Panc1 (cell line): ENCODE measurements at regions not wholly inside any gene's neighbourhood (a gene's known extent, or its start where the extent isn't known, plus 50 kb on each side); places are given as distances from the start of the nearest gene placed in this dataset.

ENCODE experiments used
- ATAC-seq: fragments of 200-7000 bp; cut with Tn5 transposase; 2 replicates; pipeline ENCODE4 v1.9.1; 2020; ENCODE audit warnings: mild to moderate bottlenecking, moderate library complexity
- BruUV-seq: library from RNA; stranded (reverse); fragments of 400-500 nt; replicated peaks from 2 replicates; lab custom pipeline; 2021; lab: Mats Ljungman, UMichigan
- CTCF ChIA-PET: fragments of 300-600 bp; sonication (Branson Sonifier 250); formaldehyde crosslinking; loops from one replicate; lab custom pipeline; 2022; ENCODE audit warnings: antibody characterized with exemption; lab: Charles Lee
- POLR2A ChIA-PET: fragments of 300-600 bp; sonication (Branson Sonifier 250); formaldehyde crosslinking; loops from one replicate; lab custom pipeline; 2022; ENCODE audit warnings: antibody characterized with exemption; lab: Charles Lee
- DNase-seq: peaks from one replicate; pipeline ENCODE4 v3.0.0-alpha.2; 2010; ENCODE audit warnings: low read depth, low spot score
- H3K27ac ChIP-seq: 2 replicates; pipeline ENCODE4 v1.5.1; 2011; ENCODE audit warnings: mild to moderate bottlenecking, low read length, inconsistent platforms
- H3K27me3 ChIP-seq: fragments of 200-500 bp; sonication (Bioruptor generic); 2 replicates; pipeline ENCODE4 v1.6.0; 2014; ENCODE audit warnings: low read length, inconsistent platforms; ENCODE audit not compliant: control insufficient read depth, insufficient read depth
- H3K36me3 ChIP-seq: fragments of 200-500 bp; sonication (Bioruptor generic); 2 replicates; pipeline ENCODE4 v1.5.1; 2014; ENCODE audit warnings: inconsistent platforms, mild to moderate bottlenecking, low read length, moderate library complexity; ENCODE audit not compliant: control insufficient read depth, insufficient read depth
- H3K4me1 ChIP-seq: 2 replicates; pipeline ENCODE4 v1.5.1; 2011; ENCODE audit warnings: inconsistent platforms, mild to moderate bottlenecking, low read length, moderate library complexity; ENCODE audit not compliant: control insufficient read depth, insufficient read depth
- H3K4me3 ChIP-seq, 2 experiments: 2 replicates each; pipeline ENCODE4 v1.5.1; 2011 to 2012; ENCODE audit warnings: low read depth in 2 of 2, low read length in 2 of 2, mild to moderate bottlenecking in 2 of 2, inconsistent platforms in 1 of 2, moderate library complexity in 1 of 2
- H3K9me3 ChIP-seq: fragments of 200-500 bp; sonication (Bioruptor generic); 2 replicates; pipeline ENCODE4 v1.5.1; 2014; ENCODE audit warnings: low read depth, mild to moderate bottlenecking, inconsistent platforms, low read length, moderate library complexity; ENCODE audit not compliant: control insufficient read depth, insufficient read depth
- POLR2AphosphoS5 ChIP-seq: IDR thresholded peaks from 2 replicates; pipeline ENCODE4 v1.6.1; 2012; ENCODE audit warnings: mild to moderate bottlenecking, low read depth, low read length, moderate library complexity
- SIN3A ChIP-seq: IDR thresholded peaks from 2 replicates; pipeline ENCODE4 v1.6.1; 2012; ENCODE audit warnings: low read depth, mild to moderate bottlenecking, low read length, moderate library complexity, borderline replicate concordance; ENCODE audit not compliant: insufficient read depth
- TCF7L2 ChIP-seq: IDR thresholded peaks from 2 replicates; pipeline ENCODE4 v1.6.1; 2011; ENCODE audit warnings: mild to moderate bottlenecking, low read depth, low read length, inconsistent platforms
- in situ Hi-C: cut with HindIII; loops from 2 replicates; pipeline ENCODE4 v1.10.0; 2016; ENCODE audit warnings: low sequenced_read_pairs, low pct_unique_long_range_greater_than_20kb
- intact Hi-C: fragments of 100-400 bp; cut with micrococcal nuclease; formaldehyde crosslinking; loops from one replicate; pipeline ENCODE4 v1.10.0; 2022; ENCODE audit not compliant: unreplicated experiment
- TF ChIP-seq, protein P1 (sequence below): fragments of 450-650 bp; IDR thresholded peaks from 2 replicates; pipeline ENCODE4 v1.5.1; 2017; ENCODE audit warnings: mild to moderate bottlenecking
- TF ChIP-seq, protein P2 (sequence below), 2 experiments: IDR thresholded peaks; 2 replicates each; pipeline ENCODE4 v1.6.1; 2011 to 2012; ENCODE audit warnings: low read depth in 2 of 2, control low read depth in 1 of 2, low read length in 1 of 2, mild to moderate bottlenecking in 1 of 2, moderate library complexity in 1 of 2; ENCODE audit not compliant: insufficient read depth in 1 of 2

DNA sequence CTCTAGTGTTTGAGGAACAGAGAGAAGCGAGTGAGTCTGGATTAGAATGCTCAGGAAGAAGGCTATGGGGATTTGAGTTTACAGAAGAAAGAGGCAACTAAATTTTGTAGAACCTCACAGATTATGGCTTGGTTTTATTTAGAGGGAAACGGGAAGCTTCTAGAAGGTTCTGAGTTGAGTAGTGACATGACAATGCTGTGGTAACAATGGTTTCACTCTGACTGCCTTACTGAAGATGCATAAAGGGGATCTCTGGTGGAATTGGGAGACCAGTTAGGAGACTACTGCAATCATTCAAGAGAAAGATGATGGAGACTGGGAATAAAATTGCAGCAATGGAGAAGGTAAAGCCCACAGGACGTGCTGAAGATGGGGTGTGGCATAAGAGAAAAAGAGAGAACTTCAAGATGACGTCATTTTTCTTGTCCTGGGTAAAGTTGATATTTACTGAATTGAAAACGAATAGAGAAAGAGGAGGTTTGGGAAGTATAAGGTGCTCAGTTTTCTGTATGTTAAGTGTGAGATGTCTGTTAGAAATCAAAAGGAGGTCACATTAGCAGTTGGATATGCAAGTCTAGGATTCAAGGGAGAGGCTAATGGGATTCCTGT lies 710.1 kb upstream of the NRSN1 start:
- Histone ChIP-seq H3K4me1 (no peaks in the 10 kb centered on the region), H3K27me3 (no peaks in the 10 kb centered on the region), H3K36me3 (no peaks in the 10 kb centered on the region), H3K27ac (no peak overlapping the region), H3K4me3 (no peak overlapping the region), H3K9me3 (no peaks in the 10 kb centered on the region)
- POLR2A ChIA-PET = interaction anchor here (0.7 kb wide), 1 partner anchor 45 kb away, joined by 10 read pairs; no protein-coding TSS in a partner anchor
- TF ChIP-seq, protein P1, sequence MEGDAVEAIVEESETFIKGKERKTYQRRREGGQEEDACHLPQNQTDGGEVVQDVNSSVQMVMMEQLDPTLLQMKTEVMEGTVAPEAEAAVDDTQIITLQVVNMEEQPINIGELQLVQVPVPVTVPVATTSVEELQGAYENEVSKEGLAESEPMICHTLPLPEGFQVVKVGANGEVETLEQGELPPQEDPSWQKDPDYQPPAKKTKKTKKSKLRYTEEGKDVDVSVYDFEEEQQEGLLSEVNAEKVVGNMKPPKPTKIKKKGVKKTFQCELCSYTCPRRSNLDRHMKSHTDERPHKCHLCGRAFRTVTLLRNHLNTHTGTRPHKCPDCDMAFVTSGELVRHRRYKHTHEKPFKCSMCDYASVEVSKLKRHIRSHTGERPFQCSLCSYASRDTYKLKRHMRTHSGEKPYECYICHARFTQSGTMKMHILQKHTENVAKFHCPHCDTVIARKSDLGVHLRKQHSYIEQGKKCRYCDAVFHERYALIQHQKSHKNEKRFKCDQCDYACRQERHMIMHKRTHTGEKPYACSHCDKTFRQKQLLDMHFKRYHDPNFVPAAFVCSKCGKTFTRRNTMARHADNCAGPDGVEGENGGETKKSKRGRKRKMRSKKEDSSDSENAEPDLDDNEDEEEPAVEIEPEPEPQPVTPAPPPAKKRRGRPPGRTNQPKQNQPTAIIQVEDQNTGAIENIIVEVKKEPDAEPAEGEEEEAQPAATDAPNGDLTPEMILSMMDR = no peak
- TF ChIP-seq SIN3A (no peak), POLR2AphosphoS5 (no peak), TCF7L2 (no peak)
- TF ChIP-seq, protein P2, sequence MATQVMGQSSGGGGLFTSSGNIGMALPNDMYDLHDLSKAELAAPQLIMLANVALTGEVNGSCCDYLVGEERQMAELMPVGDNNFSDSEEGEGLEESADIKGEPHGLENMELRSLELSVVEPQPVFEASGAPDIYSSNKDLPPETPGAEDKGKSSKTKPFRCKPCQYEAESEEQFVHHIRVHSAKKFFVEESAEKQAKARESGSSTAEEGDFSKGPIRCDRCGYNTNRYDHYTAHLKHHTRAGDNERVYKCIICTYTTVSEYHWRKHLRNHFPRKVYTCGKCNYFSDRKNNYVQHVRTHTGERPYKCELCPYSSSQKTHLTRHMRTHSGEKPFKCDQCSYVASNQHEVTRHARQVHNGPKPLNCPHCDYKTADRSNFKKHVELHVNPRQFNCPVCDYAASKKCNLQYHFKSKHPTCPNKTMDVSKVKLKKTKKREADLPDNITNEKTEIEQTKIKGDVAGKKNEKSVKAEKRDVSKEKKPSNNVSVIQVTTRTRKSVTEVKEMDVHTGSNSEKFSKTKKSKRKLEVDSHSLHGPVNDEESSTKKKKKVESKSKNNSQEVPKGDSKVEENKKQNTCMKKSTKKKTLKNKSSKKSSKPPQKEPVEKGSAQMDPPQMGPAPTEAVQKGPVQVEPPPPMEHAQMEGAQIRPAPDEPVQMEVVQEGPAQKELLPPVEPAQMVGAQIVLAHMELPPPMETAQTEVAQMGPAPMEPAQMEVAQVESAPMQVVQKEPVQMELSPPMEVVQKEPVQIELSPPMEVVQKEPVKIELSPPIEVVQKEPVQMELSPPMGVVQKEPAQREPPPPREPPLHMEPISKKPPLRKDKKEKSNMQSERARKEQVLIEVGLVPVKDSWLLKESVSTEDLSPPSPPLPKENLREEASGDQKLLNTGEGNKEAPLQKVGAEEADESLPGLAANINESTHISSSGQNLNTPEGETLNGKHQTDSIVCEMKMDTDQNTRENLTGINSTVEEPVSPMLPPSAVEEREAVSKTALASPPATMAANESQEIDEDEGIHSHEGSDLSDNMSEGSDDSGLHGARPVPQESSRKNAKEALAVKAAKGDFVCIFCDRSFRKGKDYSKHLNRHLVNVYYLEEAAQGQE (IDR thresholded peaks at IDR 0.05; ENCODE audit: insufficient read depth in 1 of 2, low read depth in 2 of 2, low read length in 1 of 2) = no peak
- CTCF ChIA-PET = no interaction called here
- intact Hi-C loops = no loop called here
- no peak for DNase-seq
- no TSS peak for BruUV-seq
- in situ Hi-C loops = no loop called here
- ATAC-seq = no peak

DNA sequence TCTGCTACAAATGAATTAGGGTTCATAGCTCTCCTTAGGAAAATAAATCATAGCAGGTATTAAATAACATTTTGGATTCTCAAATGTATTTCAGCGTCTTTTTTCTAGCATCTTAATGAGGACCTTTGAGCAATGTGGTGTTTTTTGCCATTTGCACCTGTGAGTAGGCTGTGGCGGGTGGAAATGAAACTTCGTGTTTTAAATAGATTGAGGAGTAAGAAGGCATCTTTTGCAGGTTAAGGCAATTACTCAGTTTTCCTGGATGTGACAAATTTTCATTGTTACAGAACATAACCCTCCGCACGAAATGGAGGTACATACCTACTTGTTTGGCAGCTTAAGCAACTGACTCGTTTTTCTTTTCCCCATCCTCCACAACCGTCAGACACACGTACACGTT lies 708.9 kb upstream of the NRSN1 start:
- BruUV-seq = no TSS peak
- DNase-seq = no peak
- CTCF ChIA-PET = no interaction called here
- Histone ChIP-seq H3K9me3 (no peaks in the 10 kb centered on the region), H3K27me3 (no peaks in the 10 kb centered on the region), H3K4me1 (no peaks in the 10 kb centered on the region), H3K27ac (no peak overlapping the region), H3K36me3 (no peaks in the 10 kb centered on the region), H3K4me3 (no peak overlapping the region)
- intact Hi-C loops = no loop called here
- POLR2A ChIA-PET = no interaction called here
- no peak for ATAC-seq
- in situ Hi-C loops = no loop called here
- TF ChIP-seq TCF7L2 (no peak), POLR2AphosphoS5 (no peak), SIN3A (no peak)
- TF ChIP-seq, protein P2 (IDR thresholded peaks at IDR 0.05; ENCODE audit: insufficient read depth in 1 of 2, low read depth in 2 of 2, low read length in 1 of 2) = no peak
- TF ChIP-seq, protein P1 = no peak
